ENCODE measurements at regions not wholly inside any gene's neighbourhood (a gene's known extent, or its start where the extent isn't known, plus 50 kb on each side); places are given as distances from the start of the nearest gene placed in this dataset.

- Histone ChIP-seq H3K4me2 (ENCODE audit: insufficient read depth, low read length) (no peak overlapping the region), H3K9me3 (replicated peaks; ENCODE audit: control insufficient read depth, insufficient read depth, low read depth, low read length) (no peaks in the 10 kb centered on the region), H3K27ac (ENCODE audit: extremely low read depth, low read depth, low read length) (no peak overlapping the region), H3K27me3 (ENCODE audit: control insufficient read depth in 2 of 2, insufficient read depth in 2 of 2, low read length in 2 of 2) (no peaks in the 10 kb centered on the region; a peak in 1 of 5 replicates), H4K20me1 (replicated peaks; ENCODE audit: control insufficient read depth, insufficient read depth, low read length) (no peaks in the 10 kb centered on the region), H3K9me1 (ENCODE audit: control insufficient read depth, insufficient read depth, low read length) (no peaks in the 10 kb centered on the region), H3K36me3 (ENCODE audit: control insufficient read depth, insufficient read depth, low read length) (no peaks in the 10 kb centered on the region), H2AFZ (ENCODE audit: low read depth, low read length) (no peak overlapping the region), H3K9ac (ENCODE audit: insufficient read depth in 1 of 2, low read depth in 2 of 2, low read length in 2 of 2) (no peak overlapping the region), H3K79me2 (ENCODE audit: control insufficient read depth, insufficient read depth, low read length) (no peaks in the 10 kb centered on the region), H3K4me3 (no peak overlapping the region), H3K4me1 (replicated peaks in 1 of 2; ENCODE audit: control insufficient read depth in 2 of 2, insufficient read depth in 2 of 2, low read length in 2 of 2) (no peaks in the 10 kb centered on the region)
- ATAC-seq: no peak
- in situ Hi-C loops (cut with MboI): no loop called here
- POLR2A ChIA-PET: no interaction called here
- intact Hi-C loops (cut with micrococcal nuclease): no loop called here
- CTCF ChIA-PET (ENCODE audit: low intra/inter-chr PET ratio): no interaction called here
- BruUV-seq (replicated peaks): no TSS peak
- DNase-seq (ENCODE audit: extremely low read depth in 1 of 4, low spot score in 3 of 4): no peak
- no peak for FAIRE-seq
- WGBS (ENCODE audit: insufficient coverage, low coverage, missing lambda C conversion rate): 4% methylated on average over 2 of the region's 2 CpGs
- no peak for TF ChIP-seq BCL6 (CRISPR knock-in tag; IDR thresholded peaks at IDR 0.05)
- TF ChIP-seq HDAC8 (tag; IDR thresholded peaks at IDR 0.05): no peak
- no peak for TF ChIP-seq CCAR2 (IDR thresholded peaks at IDR 0.05; ENCODE audit: low read depth, low read length)
- TF ChIP-seq ZNF57 (CRISPR knock-in tag; IDR thresholded peaks at IDR 0.05): no peak
- TF ChIP-seq ELF2 (CRISPR knock-in tag; IDR thresholded peaks at IDR 0.05): no peak
- TF ChIP-seq PML (IDR thresholded peaks at IDR 0.05; ENCODE audit: low read length): no peak
- no peak for TF ChIP-seq MXD1 (CRISPR knock-in tag; IDR thresholded peaks at IDR 0.05; ENCODE audit: borderline replicate concordance, poor library complexity, severe bottlenecking)
- TF ChIP-seq MCM2 (IDR thresholded peaks at IDR 0.05; ENCODE audit: low read depth): no peak
- TF ChIP-seq HNRNPH1 (optimal IDR thresholded peaks at IDR 0.05; ENCODE audit: low read depth, low read length): no peak
- TF ChIP-seq ZNF280A (IDR thresholded peaks at IDR 0.05; ENCODE audit: low read depth, partially characterized antibody): no peak
- no peak for TF ChIP-seq ZNF324 (CRISPR knock-in tag; IDR thresholded peaks at IDR 0.05)
- TF ChIP-seq ZKSCAN1 (IDR thresholded peaks at IDR 0.05; ENCODE audit: low read depth, low read length): no peak
- no peak for TF ChIP-seq SRSF7 (optimal IDR thresholded peaks at IDR 0.05; ENCODE audit: low read depth, low read length)
- TF ChIP-seq KHSRP (IDR thresholded peaks at IDR 0.05): no peak
- no peak for TF ChIP-seq BMI1 (IDR thresholded peaks at IDR 0.05; ENCODE audit: low read length)
- TF ChIP-seq DACH1 (IDR thresholded peaks at IDR 0.05; ENCODE audit: partially characterized antibody): no peak
- TF ChIP-seq MLX (CRISPR knock-in tag; conservative IDR thresholded peaks at IDR 0.05): no peak
- TF ChIP-seq CEBPG (CRISPR knock-in tag; IDR thresholded peaks at IDR 0.05): no peak
- peak in 1 of 2 experiments; percentile 23; a peak in 1 of 4 replicates for TF ChIP-seq CEBPG (tag; conservative IDR thresholded peaks at IDR 0.05 in 1 of 2, IDR thresholded peaks at IDR 0.05 in 1 of 2)
Observed at GRCh38 chr17:15091825-15092224, 173.3 kb downstream of the PMP22 start.
